ENCODE measurements at regions not wholly inside any gene's neighbourhood (a gene's known extent, or its start where the extent isn't known, plus 50 kb on each side); places are given as distances from the start of the nearest gene placed in this dataset.

- DNase-seq (no peak), ATAC-seq (no peak)
- Histone ChIP-seq H3K4me3 (no peak overlapping the region), H3K27me3 (no peaks in the 10 kb centered on the region), H3K27ac (no peak overlapping the region), H3K9me3 (no peaks in the 10 kb centered on the region), H3K36me3 (replicated peaks in 1 of 2; ENCODE audit: insufficient read depth in 1 of 2, low read depth in 2 of 2) (no peaks in the 10 kb centered on the region), H3K4me1 (no peaks in the 10 kb centered on the region)
- TF ChIP-seq POLR2A (IDR thresholded peaks at IDR 0.05) (no peak), CTCF (IDR thresholded peaks at IDR 0.05) (no peak)
- WGBS, 2 donors, result 55 to 58% methylated on average over 7 of the region's 7 CpGs
- intact Hi-C loops (cut with DNase I), result no loop called here
These were observed 125.2 kb upstream of the SYT13 start for GRCh38 chr11:45411228-45411946.

- no peaks in the 10 kb centered on the region for H3K4me1 ChIP-seq
- intact Hi-C loops (cut with DNase I), result no loop called here
- WGBS, 2 donors, result 56 to 71% methylated on average over 12 of the region's 12 CpGs
- ATAC-seq (no peak), DNase-seq (no peak)
- no peaks in the 10 kb centered on the region for H3K27me3 ChIP-seq
- TF ChIP-seq POLR2A (IDR thresholded peaks at IDR 0.05), result no peak
- no peak for TF ChIP-seq CTCF (IDR thresholded peaks at IDR 0.05)
- no peaks in the 10 kb centered on the region for H3K36me3 ChIP-seq (replicated peaks in 1 of 2; ENCODE audit: insufficient read depth in 1 of 2, low read depth in 2 of 2)
- no peaks in the 10 kb centered on the region for H3K9me3 ChIP-seq
- H3K27ac ChIP-seq, result no peak overlapping the region
- H3K4me3 ChIP-seq, result no peak overlapping the region
These were observed 124.5 kb upstream of the SYT13 start for GRCh38 chr11:45410391-45411227.

- H3K27ac ChIP-seq, result no peak overlapping the region
- H3K4me3 ChIP-seq, result no peak overlapping the region
- H3K36me3 ChIP-seq (replicated peaks in 1 of 2; ENCODE audit: insufficient read depth in 1 of 2, low read depth in 2 of 2), result no peaks in the 10 kb centered on the region
- ATAC-seq, result no peak
- no peak for DNase-seq
- no peaks in the 10 kb centered on the region for H3K27me3 ChIP-seq
- H3K4me1 ChIP-seq, result no peaks in the 10 kb centered on the region
- intact Hi-C loops (cut with DNase I), result no loop called here
- H3K9me3 ChIP-seq, result no peaks in the 10 kb centered on the region
- TF ChIP-seq CTCF (IDR thresholded peaks at IDR 0.05) (no peak), POLR2A (IDR thresholded peaks at IDR 0.05) (no peak)
- 65% methylated on average over 4 of the region's 6 CpGs; no CpG with 5 or more reads in 1 of the 2 donors for WGBS, 2 donors
These were observed 123.4 kb upstream of the SYT13 start for GRCh38 chr11:45409587-45409986.

- Histone ChIP-seq H3K27ac (no peak overlapping the region), H3K4me3 (no peak overlapping the region), H3K36me3 (replicated peaks in 1 of 2; ENCODE audit: insufficient read depth in 1 of 2, low read depth in 2 of 2) (no peaks in the 10 kb centered on the region), H3K4me1 (no peaks in the 10 kb centered on the region), H3K9me3 (no peaks in the 10 kb centered on the region), H3K27me3 (no peaks in the 10 kb centered on the region)
- no peak for ATAC-seq
- TF ChIP-seq CTCF (IDR thresholded peaks at IDR 0.05), result no peak
- TF ChIP-seq POLR2A (IDR thresholded peaks at IDR 0.05), result no peak
- intact Hi-C loops (cut with DNase I), result no loop called here
- DNase-seq, result no peak
- WGBS, 2 donors, result 62 to 63% methylated on average over 4 of the region's 4 CpGs
These were observed 121.1 kb upstream of the SYT13 start for GRCh38 chr11:45407226-45407625.

Data from body of pancreas (tissue), 4 donors.